DMS153 (cell line): ENCODE measurements at regions not wholly inside any gene's neighbourhood (a gene's known extent, or its start where the extent isn't known, plus 50 kb on each side); places are given as distances from the start of the nearest gene placed in this dataset.
"Not testable (repeated sequence)": the region's sequence is repeated elsewhere in the genome, so short reads cannot be mapped to it uniquely, and the experiment has no call there.

Experiments
- DNase-seq: peaks from one replicate; lab custom pipeline; 2025; lab: John Stamatoyannopoulos, UW

DNA sequence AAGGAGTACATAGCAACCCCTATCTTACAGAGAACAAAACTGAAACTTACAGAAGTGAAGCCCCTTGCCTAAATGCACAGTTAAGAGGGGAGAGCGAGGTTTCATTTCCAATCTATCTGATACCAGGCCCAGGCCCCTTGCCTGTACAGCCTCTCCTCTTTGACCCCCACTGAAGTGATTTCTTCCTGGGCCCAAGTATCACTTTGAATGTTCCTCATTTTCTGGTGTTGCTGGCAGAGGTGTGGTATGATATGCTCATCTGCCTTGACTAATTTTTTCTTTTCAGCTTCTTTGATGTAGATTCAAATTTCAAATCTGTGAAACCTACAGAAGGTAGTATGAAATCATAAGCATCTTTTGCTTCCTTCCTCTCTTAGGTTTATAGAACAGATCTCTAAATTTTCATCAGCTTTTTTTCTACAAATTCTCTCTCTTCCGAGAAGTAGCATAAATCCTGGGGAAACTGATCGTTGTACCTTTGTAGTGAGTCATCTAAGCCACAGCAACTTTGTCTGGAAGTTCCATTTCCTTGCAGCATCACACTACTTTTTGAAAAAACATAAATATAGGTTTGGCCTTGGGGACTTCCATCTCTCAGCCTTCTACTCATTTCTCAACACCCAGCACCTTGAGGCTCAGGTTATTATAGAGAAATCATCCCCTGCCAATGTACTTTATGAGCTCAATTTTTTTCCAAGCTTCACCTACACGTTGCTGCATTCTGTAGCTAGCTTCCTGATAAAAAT is 402.4 kb upstream of the PTGER4 start:
- no peak for DNase-seq

DNA sequence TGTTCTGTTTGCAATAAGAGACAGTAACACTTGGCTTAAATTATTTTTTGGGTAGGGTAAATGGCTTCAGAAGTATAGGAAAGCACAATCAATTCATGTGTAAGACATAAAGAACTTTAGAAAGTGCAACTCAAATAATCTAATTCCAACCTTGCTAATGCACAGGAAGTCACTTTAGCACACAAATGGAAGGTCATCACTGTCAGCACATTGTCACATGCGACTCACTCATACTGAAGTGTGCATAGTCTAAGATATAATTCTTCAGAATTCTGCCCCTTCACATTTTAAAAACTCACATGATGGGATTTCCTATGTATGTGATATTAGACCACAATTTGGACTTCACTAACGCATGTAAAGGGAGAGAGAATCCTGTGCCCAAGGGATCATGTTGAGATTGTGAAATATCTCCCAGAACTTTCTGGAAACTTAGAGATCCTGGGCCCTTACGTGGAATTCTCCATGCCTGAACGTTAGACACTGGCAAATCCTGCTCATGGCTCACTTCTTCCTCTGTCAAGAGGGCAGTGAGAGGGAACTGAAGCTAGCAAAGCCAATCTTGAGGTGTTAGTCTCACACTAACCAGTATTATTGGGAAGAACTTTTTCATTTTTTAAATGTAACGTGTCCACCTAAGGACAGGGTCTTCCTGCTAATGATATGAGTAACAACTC is 403.2 kb upstream of the PTGER4 start:
- no peak for DNase-seq

DNA sequence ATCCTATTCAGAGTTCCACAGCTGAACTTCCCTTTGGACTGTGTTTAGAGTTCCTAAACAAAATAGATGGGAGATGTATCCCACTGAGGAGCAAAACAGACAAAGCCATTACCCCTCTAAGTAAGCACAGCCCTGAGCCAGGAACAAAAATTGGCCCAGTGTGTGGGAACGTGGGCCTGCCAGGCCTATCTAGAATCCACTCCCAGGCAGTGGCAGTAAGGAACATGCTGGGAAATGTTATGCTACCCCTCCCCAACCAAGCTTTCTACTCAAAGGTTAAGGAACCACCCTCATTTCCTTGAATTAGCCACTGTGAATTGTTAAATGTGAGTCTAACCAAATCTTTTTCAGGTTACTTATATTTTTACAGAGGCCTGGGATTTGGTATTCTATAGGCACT is 405.1 kb upstream of the PTGER4 start:
- no peak for DNase-seq

DNA sequence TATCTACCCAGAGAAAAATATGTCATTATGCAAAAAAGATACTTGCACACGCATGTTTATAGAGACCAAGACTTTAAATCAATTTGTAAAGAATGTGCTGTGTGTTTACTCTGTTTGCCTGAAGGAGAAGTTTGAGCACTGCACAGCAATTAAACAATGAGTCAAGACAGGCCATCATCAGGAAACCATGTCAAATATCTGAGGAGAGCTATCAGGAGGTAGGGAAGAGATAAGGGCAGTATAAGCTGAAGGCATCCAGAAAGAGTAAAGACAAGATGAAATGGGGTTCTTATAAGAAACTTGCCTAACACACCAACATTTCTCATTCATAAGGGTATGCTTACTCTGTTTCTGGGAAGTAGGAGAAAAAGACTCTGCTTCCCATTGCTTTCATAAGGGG is 405.8 kb upstream of the PTGER4 start:
- DNase-seq = no peak

DNA sequence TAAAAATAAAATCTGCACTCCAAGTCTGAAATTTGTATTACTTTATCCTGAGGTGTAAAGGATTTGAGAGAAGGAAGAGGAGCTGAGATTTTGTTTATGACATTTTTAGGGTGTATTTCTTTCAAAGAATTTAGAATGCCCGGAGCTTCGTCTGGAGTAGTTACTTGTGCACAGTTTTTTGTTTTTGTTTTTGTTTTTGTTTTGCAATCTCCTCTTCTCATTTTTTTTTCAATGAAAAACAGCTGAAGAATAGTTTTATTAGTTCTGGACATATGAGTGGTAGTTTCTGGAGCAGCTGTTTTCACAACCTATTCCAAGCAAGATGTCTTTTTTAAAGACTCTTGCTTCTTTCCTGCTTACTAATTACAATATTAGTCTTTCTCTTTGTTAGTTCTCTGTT is 408.2 kb upstream of the PTGER4 start:
- DNase-seq = no peak

DNA sequence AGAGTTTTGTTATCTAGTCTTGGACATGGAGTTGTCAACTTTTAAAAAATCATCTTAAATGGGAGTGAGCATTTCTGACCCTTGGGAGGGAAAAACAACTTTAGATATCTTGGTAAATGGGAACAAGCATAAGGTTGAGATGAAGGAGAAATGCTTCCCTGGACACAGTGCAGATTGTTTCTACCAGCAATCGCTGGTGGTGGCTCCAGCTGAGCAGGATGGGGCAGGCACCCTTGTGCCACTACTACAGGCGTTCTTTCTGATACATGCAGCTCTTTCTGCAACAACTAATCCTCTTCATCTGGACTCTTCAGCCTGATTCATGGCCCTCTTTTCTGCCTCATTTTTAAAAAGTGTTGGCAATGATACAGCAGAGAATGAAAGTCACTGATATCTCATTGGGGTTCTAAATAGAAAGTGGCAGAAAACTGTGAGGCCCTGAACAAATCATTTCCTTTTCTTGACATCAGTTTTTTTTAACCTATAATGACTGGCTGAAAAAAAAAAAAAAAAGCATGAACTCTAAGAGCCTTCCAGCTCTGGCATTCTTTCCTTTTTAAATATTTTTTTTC is 409.4 kb upstream of the PTGER4 start:
- DNase-seq = no peak

DNA sequence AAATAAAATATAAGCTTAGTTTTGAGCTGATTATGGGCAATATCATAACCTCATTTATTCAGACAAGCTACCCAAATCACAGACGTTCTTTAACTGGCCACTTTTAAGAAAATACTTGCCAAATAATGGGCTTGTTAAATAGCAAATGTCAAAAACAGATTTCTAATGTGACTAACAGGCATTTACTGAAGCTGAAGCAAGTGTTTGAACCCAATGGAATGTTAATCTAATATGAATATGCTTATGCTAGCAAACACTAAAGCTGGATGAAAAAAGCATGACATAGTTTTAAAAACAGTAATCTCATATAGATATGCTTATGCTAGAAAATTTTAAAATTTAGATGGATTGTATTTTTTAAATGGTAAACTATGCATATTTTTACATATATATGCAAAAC is 411.6 kb upstream of the PTGER4 start:
- DNase-seq = no peak

DNA sequence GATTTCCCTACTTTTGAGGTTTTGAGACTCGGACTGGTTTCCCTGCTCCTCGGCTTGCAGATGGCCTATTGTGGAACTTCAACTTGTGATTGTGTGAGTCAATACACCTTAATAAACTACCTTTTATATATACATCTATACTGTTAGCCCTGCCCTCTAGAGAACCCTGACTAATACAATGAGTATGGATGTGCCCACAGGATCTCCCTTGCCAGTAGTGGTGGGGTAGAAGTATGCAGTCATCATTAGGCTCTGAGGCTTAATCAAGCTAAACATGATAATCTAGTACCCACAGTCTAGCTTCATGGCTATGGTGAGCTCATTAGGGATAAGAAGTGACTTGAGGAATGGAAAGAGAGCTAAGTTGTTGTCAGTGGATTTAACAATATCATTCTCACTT is 412.8 kb upstream of the PTGER4 start:
- DNase-seq = no peak

DNA sequence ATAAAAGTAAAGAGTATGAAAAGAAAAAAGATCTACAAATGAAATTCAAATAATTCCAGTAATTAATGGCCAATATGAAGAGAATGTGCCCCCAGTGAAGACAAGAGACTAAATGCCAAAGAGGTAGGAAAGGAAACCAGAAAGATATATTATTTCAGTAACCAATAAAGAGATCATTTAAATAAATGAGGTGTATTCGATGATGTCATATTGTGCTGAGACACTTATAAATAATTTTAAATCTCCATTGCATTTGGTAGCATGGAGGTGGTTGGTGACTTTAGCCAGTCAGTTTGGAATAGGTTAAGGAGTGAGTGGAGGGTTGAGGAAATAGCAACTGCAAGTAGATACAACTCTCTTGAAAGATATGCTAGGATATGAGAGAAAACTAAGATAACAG is 417.7 kb upstream of the PTGER4 start:
- DNase-seq = no peak

DNA sequence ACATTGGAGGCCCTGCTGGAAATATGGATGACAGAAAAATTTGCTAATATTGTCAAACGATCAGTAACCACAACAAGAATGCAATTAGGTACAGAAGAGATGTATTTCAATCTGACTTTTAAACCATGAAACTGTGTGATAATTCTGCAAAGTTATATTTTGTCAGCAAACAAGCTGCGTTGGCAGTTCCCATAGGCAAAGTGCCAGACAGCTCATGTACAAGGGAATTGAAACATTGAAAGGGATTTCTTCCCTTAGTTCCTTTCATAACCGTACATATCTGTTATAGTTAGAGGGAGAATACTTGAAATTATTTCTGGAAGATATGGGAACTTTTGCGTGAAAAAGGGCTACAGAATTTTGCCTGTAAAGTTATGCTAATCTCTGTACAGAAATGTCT is 419.4 kb upstream of the PTGER4 start:
- no peak for DNase-seq

DNA sequence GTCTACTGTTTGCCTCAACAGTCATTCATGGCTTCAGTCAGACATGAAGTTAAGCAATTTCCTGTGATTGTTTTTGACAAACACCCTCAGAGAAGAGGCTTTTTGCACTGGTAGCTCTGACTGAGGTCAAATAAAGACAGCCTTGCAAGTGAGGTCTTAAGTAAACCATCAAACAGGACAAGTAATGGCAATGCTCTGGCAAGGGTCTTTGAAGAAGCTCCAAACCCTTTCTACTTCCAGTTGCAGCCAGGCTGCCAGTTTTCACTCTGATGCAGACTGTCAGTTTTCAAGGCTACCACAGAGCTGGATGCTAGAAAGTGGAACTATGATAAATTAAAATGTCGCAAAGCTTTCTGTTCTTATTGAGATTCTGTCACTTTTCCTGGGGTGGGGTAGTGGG is 421.5 kb upstream of the PTGER4 start:
- no peak for DNase-seq

DNA sequence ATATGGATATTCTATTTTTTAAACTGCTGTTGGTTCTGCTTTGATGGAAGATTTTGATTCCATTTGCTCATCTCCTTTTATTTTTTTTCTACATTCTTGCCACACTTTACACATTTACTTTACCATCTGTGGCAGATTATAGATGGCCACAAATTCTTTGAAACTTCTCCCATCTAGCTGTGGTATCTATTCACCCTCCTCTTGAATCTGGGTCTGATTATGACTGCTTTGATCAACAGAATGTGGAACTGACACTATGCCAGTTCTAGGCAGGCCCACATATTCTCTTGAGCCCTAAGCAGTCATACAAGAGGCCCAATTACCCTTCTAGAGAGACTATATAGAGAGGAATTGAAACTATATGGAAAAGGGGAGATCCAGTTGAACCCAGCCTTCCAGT is 439.0 kb upstream of the PTGER4 start:
- no peak for DNase-seq

DNA sequence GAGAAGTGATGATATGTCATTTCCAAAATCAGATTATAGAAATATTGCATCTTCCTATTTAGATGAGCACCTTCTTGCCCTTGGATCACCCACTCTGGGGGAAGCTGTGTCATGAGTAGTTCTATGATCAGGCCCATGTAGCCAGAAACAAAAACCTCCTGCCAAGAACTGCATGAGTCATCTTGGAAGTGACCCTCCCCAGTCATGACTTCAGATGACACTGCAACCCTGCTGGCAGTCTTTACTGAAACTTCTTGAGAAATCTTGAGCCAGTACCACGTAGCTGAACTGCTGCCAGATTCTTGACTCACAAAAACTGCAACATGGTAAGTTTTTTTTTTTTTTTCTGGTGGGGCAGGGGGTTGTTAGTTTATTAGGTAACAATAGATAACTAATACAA is 439.6 kb upstream of the PTGER4 start:
- no peak for DNase-seq

DNA sequence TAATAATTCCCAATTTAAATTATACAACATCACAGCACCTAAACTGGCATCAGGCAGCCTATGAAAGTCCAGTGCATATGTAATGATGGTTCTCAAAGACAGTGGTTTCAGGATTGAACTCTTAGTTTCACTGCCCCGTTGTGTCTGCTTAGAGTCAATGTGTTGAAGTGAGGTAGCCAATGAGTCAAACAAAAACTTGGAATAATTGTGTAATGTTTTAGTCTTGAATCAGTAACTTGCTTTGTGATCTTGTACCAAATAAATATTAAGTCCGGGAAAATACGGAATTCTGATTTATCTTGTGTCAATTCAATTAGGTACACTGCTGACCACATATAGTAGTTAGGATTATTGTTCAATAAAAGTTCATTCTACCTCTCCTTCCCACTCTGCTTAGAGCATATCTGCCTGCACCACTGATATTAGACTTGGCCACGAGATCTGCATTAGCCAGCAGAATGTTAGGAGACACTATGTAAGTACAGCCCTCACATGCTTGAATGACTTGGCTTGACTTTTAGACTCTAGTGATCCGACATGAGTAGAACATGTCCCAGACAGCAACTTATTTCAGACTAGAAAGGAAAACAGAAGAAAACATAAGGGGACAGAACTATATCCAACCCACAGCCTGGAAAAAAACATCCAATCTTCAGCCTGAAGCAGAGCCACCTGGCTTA is 441.5 kb upstream of the PTGER4 start:
- DNase-seq = no peak

DNA sequence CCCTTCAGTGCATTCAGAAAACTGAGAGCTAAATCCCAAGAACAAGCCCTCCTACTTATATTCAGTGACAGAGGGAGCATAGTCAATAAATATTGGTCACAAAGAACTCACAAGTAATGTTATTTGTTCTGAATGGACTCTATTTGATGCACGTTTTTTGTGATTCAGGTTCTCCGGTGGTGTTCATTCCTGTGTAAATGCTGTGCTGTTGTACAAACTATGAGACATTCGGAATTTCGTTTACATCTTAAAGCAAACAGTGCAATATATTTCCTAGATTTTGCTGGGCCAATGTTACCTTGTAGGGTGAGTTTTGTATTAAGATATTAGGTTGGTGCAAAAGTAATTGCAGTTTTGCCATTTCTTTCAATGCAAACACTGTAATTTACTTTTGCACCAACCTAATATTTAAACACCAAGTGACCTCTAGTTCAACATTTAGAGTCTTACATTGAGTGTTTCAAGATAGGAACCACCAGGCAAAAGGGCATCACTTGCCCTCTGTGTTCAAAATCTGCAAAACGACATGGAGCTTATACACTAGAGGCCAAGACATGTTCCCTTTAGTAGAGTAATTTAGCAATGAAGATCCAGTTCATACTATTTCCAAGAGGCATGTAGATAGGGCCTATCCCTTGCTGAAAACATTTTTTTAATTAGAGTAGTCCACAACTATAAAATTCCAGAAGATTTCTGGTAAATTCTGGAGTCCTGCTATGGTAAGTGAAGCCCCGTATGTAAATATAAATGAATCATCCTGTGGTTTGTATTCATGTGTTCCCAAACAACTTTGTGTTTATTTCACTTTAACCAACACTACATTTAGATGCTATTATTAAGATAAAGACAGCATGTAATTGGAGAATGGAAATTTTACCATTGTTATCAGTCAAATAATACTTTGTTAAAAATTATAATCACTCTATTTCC is 444.0 kb upstream of the PTGER4 start:
- DNase-seq = no peak

DNA sequence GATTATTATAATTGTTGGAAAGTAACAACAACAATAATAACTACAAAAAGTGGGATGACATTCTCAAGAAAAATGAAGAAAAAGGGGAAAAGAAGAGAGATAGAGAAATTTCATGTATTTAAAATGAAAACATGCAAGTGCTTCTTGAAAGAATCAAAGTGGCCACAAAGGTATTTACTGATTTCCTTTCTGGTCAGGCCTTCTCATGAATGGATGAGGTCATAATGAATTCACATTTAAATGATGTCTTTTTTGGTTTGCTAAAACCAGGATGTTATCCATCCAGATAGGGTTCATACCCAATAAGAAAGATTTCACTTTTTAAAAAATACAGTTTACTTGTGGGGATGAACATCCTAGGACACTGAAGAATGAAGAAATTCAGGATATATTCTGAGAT is 446.4 kb upstream of the PTGER4 start:
- DNase-seq = no peak

DNA sequence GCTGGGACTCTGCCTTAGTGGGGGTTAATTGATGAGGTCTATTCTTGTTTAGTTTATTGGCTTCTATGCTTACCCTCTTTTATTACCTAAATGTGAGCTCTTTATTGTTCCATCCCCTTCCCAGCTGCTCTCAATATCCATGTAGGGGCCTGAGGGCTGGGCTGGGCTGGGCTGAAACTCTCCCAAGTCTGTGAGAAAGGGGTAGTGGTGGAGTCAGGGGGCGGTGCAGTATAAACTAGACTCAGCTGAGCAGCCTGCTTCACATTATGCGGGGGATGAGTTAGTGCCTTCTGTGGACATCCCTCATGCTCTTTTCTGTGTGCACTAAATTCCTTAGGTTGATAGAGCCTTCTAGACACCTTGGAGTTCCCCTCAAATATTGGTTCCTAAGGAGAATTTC is 451.8 kb upstream of the PTGER4 start:
- no peak for DNase-seq

DNA sequence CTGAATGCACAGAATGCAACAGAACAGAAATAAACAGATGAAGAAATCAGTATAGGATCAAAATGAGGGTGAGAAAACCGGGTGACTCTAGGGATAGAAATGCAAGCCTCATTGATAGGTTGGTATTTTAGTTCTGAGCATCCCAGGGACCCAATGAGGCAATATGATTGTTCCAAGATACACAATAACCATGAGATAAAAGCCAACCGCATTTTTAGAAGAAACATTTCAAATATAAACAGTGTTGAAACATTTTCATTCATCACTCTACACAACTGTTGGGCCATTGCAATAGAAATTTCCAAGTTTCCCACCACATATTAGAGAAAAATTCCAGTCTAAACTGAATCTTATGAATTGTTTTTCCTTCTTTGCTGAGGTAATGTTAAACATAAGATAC is 452.3 kb upstream of the PTGER4 start:
- DNase-seq = no peak

DNA sequence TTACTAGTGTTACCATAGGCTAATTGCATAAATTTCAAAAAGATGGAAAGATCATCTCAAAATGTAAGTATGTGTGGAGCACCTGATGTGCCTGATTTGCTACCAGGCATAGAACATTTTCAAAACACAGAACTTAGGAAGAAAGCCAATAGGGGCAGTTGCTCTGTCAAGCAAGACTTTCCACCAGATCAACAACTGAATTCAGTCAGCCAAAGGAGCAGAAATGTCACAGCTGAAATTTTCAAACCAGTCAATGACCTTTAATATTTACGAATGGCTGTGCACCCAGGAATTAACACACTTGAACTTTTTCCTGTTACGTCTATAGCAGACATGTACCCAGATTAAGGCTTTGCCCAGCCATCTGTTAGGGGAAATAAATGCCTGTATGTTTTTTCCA is 452.8 kb upstream of the PTGER4 start:
- DNase-seq = no peak

DNA sequence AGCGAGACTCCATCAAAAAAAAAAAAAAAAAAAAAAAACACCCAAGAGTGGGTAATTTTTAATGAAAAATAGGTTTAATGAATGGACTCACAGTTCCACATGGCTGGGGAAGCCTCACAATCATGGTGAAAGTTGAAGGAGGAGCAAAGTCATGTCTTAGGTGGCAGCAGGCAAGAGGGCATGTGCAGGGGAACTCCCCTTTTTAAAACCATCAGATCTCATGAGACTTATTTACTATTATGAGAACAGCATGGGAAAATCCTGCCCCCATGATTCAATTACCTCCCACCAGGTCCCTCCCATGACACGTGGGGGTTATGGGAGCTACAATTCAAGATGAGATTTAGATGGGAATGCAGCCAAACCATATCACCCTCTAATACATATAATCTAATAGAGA is 454.6 kb upstream of the PTGER4 start:
- not testable (repeated sequence) for DNase-seq

DNA sequence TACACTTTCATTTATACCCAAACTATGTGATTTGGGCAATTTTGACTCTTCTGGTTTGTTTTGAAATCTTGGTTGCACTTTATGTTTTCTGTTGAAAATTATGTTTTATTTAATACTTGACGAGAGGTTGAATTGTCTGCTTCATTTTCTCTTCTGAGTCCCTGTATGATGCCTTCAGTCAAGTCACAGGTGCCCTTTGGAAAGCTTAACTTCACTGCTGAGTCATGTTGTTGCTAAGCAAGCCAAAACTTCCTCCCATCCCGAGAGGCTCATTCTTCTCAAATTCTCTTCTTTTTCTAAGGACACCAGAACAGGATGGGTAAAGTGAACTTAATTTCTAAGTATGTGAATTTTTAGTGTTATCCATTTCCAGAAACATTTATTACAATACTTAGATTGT is 455.3 kb upstream of the PTGER4 start:
- no peak for DNase-seq

DNA sequence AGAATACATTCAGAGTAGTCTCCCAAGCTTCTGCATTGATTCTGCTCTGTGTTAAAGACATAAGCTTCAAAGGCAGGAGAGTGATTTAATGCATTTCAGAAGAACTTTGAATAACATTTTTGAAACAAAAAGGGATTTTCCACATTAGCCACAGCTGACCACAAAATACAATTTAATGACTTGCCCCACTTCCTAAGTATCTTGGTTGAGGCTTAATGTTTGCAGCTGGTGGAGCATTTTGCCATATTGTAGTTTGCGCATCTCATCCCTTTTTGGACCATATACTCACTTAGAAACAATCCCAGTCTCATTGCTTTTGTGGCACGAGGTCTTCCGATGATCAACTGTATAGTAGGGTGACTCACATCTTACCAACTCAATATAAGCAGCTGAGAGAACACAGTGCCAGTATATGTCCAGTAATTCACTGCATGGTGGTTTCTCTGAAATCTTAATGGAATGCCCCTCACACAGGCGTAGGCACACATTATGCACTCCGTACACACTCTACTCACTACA is 455.8 kb upstream of the PTGER4 start:
- no peak for DNase-seq
